ENCODE measurements at regions not wholly inside any gene's neighbourhood (a gene's known extent, or its start where the extent isn't known, plus 50 kb on each side); places are given as distances from the start of the nearest gene placed in this dataset.

- TF ChIP-seq REST (tag by site-specific recombination; IDR thresholded peaks at IDR 0.05): peak; percentile 77
- TF ChIP-seq ZNF488 (tag by site-specific recombination; IDR thresholded peaks at IDR 0.05): no peak
- no peak for TF ChIP-seq CTCF (tag by site-specific recombination; IDR thresholded peaks at IDR 0.05)
- no peak for TF ChIP-seq ZNF626 (tag by site-specific recombination; IDR thresholded peaks at IDR 0.05)
- TF ChIP-seq MEIS1 (CRISPR knock-in tag; IDR thresholded peaks at IDR 0.05; ENCODE audit: borderline replicate concordance): no peak
- TF ChIP-seq ZNF16 (tag by site-specific recombination; IDR thresholded peaks at IDR 0.05; ENCODE audit: low read depth): no peak
- no peak for TF ChIP-seq SALL2 (tag by site-specific recombination; IDR thresholded peaks at IDR 0.05; ENCODE audit: borderline replicate concordance)
- TF ChIP-seq YY2 (tag by site-specific recombination; IDR thresholded peaks at IDR 0.05): no peak
- TF ChIP-seq ZNF169 (tag by site-specific recombination; IDR thresholded peaks at IDR 0.05): no peak
- no peak for TF ChIP-seq IKZF3 (tag by site-specific recombination; IDR thresholded peaks at IDR 0.05)
- no peak for TF ChIP-seq KLF9 (tag by site-specific recombination; IDR thresholded peaks at IDR 0.05; ENCODE audit: low read depth)
- TF ChIP-seq ZNF114 (tag by site-specific recombination; IDR thresholded peaks at IDR 0.05): no peak
- peak; percentile 96 for TF ChIP-seq ZNF433 (tag by site-specific recombination; IDR thresholded peaks at IDR 0.05; ENCODE audit: low read depth)
- TF ChIP-seq ZFHX2 (tag by site-specific recombination; conservative IDR thresholded peaks at IDR 0.05): no peak
- TF ChIP-seq ZEB2 (tag by site-specific recombination; IDR thresholded peaks at IDR 0.05): no peak
- no peak for TF ChIP-seq ZNF785 (tag by site-specific recombination; IDR thresholded peaks at IDR 0.05)
- no peak for TF ChIP-seq TCF7L2 (IDR thresholded peaks at IDR 0.05; ENCODE audit: borderline replicate concordance, low read depth, low read length)
- TF ChIP-seq ZNF585B (tag by site-specific recombination; IDR thresholded peaks at IDR 0.05): no peak
- no peak for TF ChIP-seq ZNF837 (tag by site-specific recombination; IDR thresholded peaks at IDR 0.05)
- no peak for TF ChIP-seq HIC1 (tag by site-specific recombination; IDR thresholded peaks at IDR 0.05)
- no peak for TF ChIP-seq ZNF121 (tag by site-specific recombination; IDR thresholded peaks at IDR 0.05)
- TF ChIP-seq PRDM10 (tag by site-specific recombination; IDR thresholded peaks at IDR 0.05): no peak
- peak; percentile 26; the same call in 1 of the 2 replicates for TF ChIP-seq TSHZ1 (tag by site-specific recombination; IDR thresholded peaks at IDR 0.05; ENCODE audit: borderline replicate concordance)
- TF ChIP-seq OSR2 (tag by site-specific recombination; IDR thresholded peaks at IDR 0.05): no peak
- no peak for TF ChIP-seq ZNF768 (tag by site-specific recombination; IDR thresholded peaks at IDR 0.05)
Observed at GRCh38 chr1:198880397-198880796, 241.6 kb downstream of the PTPRC start (continued).

Measured in HEK293 (cell line).